ENCODE measurements at regions not wholly inside any gene's neighbourhood (a gene's known extent, or its start where the extent isn't known, plus 50 kb on each side); places are given as distances from the start of the nearest gene placed in this dataset.

GRCh38 chr1:215488850-215489249 is 78.3 kb upstream of the KCTD3 start:
- no peak overlapping the region for H3K4me3 ChIP-seq
- no peak overlapping the region for H3K27ac ChIP-seq
- no peaks in the 10 kb centered on the region for H3K27me3 ChIP-seq
- no peaks in the 10 kb centered on the region for H3K4me1 ChIP-seq
- intact Hi-C loops (cut with DNase I; ENCODE audit: low total_unique reads): loop anchor here (2.0 kb wide), 1 partner anchor 16 kb away; no protein-coding TSS in a partner anchor
- no peak for TF ChIP-seq CTCF (IDR thresholded peaks at IDR 0.05)
- TF ChIP-seq POLR2A (IDR thresholded peaks at IDR 0.05): no peak
- no peak for TF ChIP-seq POLR2AphosphoS5 (IDR thresholded peaks at IDR 0.05)
- no peak for DNase-seq (ENCODE audit: low spot score in 2 of 2)
- H3K9me3 ChIP-seq: no peaks in the 10 kb centered on the region
- H3K36me3 ChIP-seq: no peaks in the 10 kb centered on the region

DNA sequence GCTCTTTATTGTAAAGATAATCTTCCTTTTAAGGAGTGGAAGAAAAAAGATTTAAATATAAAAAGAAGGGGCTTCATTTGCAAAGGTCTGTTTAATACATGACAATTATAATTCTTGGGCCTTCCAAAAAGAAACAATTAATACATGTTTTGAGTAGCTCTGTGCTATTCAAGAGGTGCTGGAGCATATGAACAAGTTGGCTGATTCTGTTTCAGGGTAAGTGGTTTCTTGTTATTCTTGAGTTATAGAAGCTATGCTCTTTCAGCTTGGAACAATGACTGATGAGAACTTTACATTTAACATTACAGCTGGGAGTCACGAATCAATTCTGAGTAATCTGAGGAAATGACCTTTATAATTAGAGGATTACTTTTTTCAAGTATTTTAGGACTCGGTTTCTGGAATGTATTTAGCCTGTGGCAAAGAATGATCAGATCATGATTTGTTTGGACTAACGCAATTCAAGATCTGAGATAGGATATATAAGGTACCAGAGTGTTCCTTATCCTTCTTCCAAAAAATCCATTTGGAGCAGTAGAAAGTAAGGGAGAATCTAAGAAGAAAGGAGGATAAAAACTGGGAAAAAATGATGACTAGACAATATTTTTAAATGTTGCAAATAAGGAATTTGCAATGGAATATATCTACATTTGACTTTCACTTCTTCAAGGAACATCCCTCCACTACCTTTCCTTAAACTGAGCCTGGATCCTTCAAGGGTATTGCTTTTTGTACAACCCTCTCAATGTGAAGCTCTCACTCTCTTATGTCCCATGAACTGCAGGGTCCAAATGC is 77.1 kb upstream of the KCTD3 start:
- Histone ChIP-seq H3K4me3 (no peak overlapping the region), H3K36me3 (no peaks in the 10 kb centered on the region), H3K27me3 (no peaks in the 10 kb centered on the region), H3K9me3 (no peaks in the 10 kb centered on the region), H3K4me1 (no peaks in the 10 kb centered on the region), H3K27ac (no peak overlapping the region)
- TF ChIP-seq POLR2AphosphoS5 (IDR thresholded peaks at IDR 0.05) (no peak), CTCF (IDR thresholded peaks at IDR 0.05) (no peak), POLR2A (IDR thresholded peaks at IDR 0.05) (no peak)
- intact Hi-C loops (cut with DNase I; ENCODE audit: low total_unique reads): loop anchor here (2.0 kb wide), 1 partner anchor 15 kb away; no protein-coding TSS in a partner anchor
- DNase-seq (ENCODE audit: low spot score in 2 of 2): no peak

GRCh38 chr1:215497528-215497927 is 69.6 kb upstream of the KCTD3 start:
- no peaks in the 10 kb centered on the region for H3K4me1 ChIP-seq
- TF ChIP-seq POLR2A (IDR thresholded peaks at IDR 0.05): no peak
- TF ChIP-seq CTCF (IDR thresholded peaks at IDR 0.05): no peak
- TF ChIP-seq POLR2AphosphoS5 (IDR thresholded peaks at IDR 0.05): no peak
- no peaks in the 10 kb centered on the region for H3K9me3 ChIP-seq
- no peak overlapping the region for H3K27ac ChIP-seq
- intact Hi-C loops (cut with DNase I; ENCODE audit: low total_unique reads): no loop called here
- no peaks in the 10 kb centered on the region for H3K36me3 ChIP-seq
- DNase-seq (ENCODE audit: low spot score in 2 of 2): no peak
- H3K27me3 ChIP-seq: no peaks in the 10 kb centered on the region
- H3K4me3 ChIP-seq: no peak overlapping the region

DNA sequence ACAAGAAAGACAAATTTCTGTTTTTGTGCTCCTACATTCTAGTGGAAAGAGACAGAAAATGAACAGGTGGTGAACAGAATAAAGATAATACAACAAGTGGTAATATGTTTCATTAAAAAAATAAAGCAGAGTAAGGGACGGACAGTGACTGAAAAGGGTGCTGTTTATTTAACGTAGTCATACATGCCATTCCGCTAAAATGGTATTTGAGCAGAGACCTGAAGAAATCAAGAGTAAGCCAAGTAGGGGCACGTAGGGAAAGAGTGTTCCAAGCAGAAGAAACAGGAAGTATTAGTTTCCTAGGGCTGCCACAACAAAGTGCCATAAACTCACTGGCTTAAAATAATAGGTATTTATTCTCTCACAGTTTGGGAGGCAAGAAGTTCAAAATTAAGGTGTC is 65.6 kb upstream of the KCTD3 start:
- no peaks in the 10 kb centered on the region for H3K4me1 ChIP-seq
- no peak overlapping the region for H3K27ac ChIP-seq
- H3K4me3 ChIP-seq: no peak overlapping the region
- intact Hi-C loops (cut with DNase I; ENCODE audit: low total_unique reads): no loop called here
- H3K36me3 ChIP-seq: no peaks in the 10 kb centered on the region
- DNase-seq (ENCODE audit: low spot score in 2 of 2): no peak
- H3K9me3 ChIP-seq: no peaks in the 10 kb centered on the region
- H3K27me3 ChIP-seq: no peaks in the 10 kb centered on the region
- TF ChIP-seq POLR2AphosphoS5 (IDR thresholded peaks at IDR 0.05) (no peak), POLR2A (IDR thresholded peaks at IDR 0.05) (no peak), CTCF (IDR thresholded peaks at IDR 0.05) (no peak)

- H3K27me3 ChIP-seq: no peaks in the 10 kb centered on the region
- TF ChIP-seq CTCF (IDR thresholded peaks at IDR 0.05) (no peak), POLR2A (IDR thresholded peaks at IDR 0.05) (no peak), POLR2AphosphoS5 (IDR thresholded peaks at IDR 0.05) (no peak)
- DNase-seq (ENCODE audit: low spot score in 2 of 2): no peak
- no peaks in the 10 kb centered on the region for H3K4me1 ChIP-seq
- H3K27ac ChIP-seq: no peak overlapping the region
- H3K4me3 ChIP-seq: no peak overlapping the region
- H3K9me3 ChIP-seq: no peaks in the 10 kb centered on the region
- intact Hi-C loops (cut with DNase I; ENCODE audit: low total_unique reads): no loop called here
- no peaks in the 10 kb centered on the region for H3K36me3 ChIP-seq
Measured at GRCh38 chr1:215502081-215502480, 65.0 kb upstream of the KCTD3 start.
